A673 (cell line): ENCODE measurements at regions not wholly inside any gene's neighbourhood (a gene's known extent, or its start where the extent isn't known, plus 50 kb on each side); places are given as distances from the start of the nearest gene placed in this dataset.

ENCODE experiments used
- BruUV-seq: library from RNA; stranded (reverse); fragments of 400-500 nt; replicated peaks from 2 replicates; lab custom pipeline; 2021; lab: Mats Ljungman, UMichigan
- CTCF ChIA-PET: fragments of 300-600 bp; sonication (Branson Sonifier 250); formaldehyde crosslinking; loops from one replicate; lab custom pipeline; 2022; ENCODE audit warnings: antibody characterized with exemption; lab: Charles Lee
- POLR2A ChIA-PET: fragments of 300-600 bp; sonication (Branson Sonifier 250); formaldehyde crosslinking; loops from one replicate; lab custom pipeline; 2022; ENCODE audit warnings: antibody characterized with exemption; ENCODE audit not compliant: low non-redundant PET; lab: Charles Lee
- DNase-seq: peaks from one replicate; pipeline ENCODE4 v3.0.0-alpha.2; 2015; ENCODE audit warnings: low spot score
- H3K27ac ChIP-seq: fragments of 200-600 bp; sonication (generic); 2 replicates; pipeline ENCODE4 v1.5.1; 2016; ENCODE audit warnings: mixed run types, low read depth, mild to moderate bottlenecking, mixed read lengths, antibody characterized with exemption, low read length; ENCODE audit not compliant: poor library complexity, severe bottlenecking
- H3K27me3 ChIP-seq: fragments of 200-600 bp; sonication (generic); replicated peaks from 2 replicates; pipeline ENCODE4 v1.6.1; 2017; ENCODE audit warnings: mixed run types, low read depth, mild to moderate bottlenecking, mixed read lengths, antibody characterized with exemption, low read length; ENCODE audit not compliant: insufficient read depth, poor library complexity
- H3K36me3 ChIP-seq: fragments of 200-600 bp; sonication (generic); 2 replicates; pipeline ENCODE4 v1.6.1; 2016; ENCODE audit warnings: mixed run types, mild to moderate bottlenecking, mixed read lengths, antibody characterized with exemption, low read length; ENCODE audit not compliant: insufficient read depth, poor library complexity, severe bottlenecking
- H3K4me1 ChIP-seq: fragments of 200-600 bp; sonication (generic); 2 replicates; pipeline ENCODE4 v1.6.1; 2017; ENCODE audit warnings: mixed run types, mild to moderate bottlenecking, mixed read lengths, antibody characterized with exemption, low read length; ENCODE audit not compliant: insufficient read depth, poor library complexity, severe bottlenecking
- H3K4me3 ChIP-seq: fragments of 200-600 bp; sonication (generic); 2 replicates; pipeline ENCODE4 v1.5.1; 2016; ENCODE audit warnings: low read depth, mixed run types, mild to moderate bottlenecking, mixed read lengths, low read length; ENCODE audit not compliant: poor library complexity, severe bottlenecking
- H3K9me3 ChIP-seq: fragments of 200-600 bp; sonication (generic); 2 replicates; pipeline ENCODE4 v1.6.1; 2016; ENCODE audit warnings: mixed run types, low read depth, mild to moderate bottlenecking, mixed read lengths, antibody characterized with exemption, low read length; ENCODE audit not compliant: poor library complexity, severe bottlenecking
- CTCF ChIP-seq: fragments of 300-800, 200-600 bp; sonication (generic); conservative IDR thresholded peaks from 2 replicates; pipeline ENCODE4 v1.5.1; 2017; ENCODE audit warnings: low read depth, mild to moderate bottlenecking, antibody characterized with exemption, low read length, moderate library complexity, mixed read lengths
- EZH2 ChIP-seq: fragments of 200-600 bp; sonication (generic); IDR thresholded peaks from 2 replicates; pipeline ENCODE4 v1.6.1; 2017; ENCODE audit warnings: borderline replicate concordance, low read depth, mild to moderate bottlenecking, mixed read lengths, antibody characterized with exemption, low read length; ENCODE audit not compliant: poor library complexity, severe bottlenecking
- intact Hi-C: fragments of 100-400 bp; cut with micrococcal nuclease; formaldehyde crosslinking; loops from one replicate; pipeline ENCODE4 v1.10.0; 2022; ENCODE audit not compliant: unreplicated experiment

GRCh38 chr4:41838590-41838989 is 90.1 kb upstream of the PHOX2B start:
- H3K9me3 ChIP-seq, result no peaks in the 10 kb centered on the region
- no TSS peak for BruUV-seq
- H3K4me3 ChIP-seq, result no peak overlapping the region
- DNase-seq, result no peak
- ChIA-PET CTCF (no interaction called here), POLR2A (no interaction called here)
- intact Hi-C loops, result no loop called here
- TF ChIP-seq EZH2, result no peak
- no peak for TF ChIP-seq CTCF
- no peak overlapping the region for H3K27ac ChIP-seq
- no peaks in the 10 kb centered on the region for H3K36me3 ChIP-seq
- no peaks in the 10 kb centered on the region for H3K27me3 ChIP-seq
- H3K4me1 ChIP-seq, result no peaks in the 10 kb centered on the region

GRCh38 chr4:41835321-41835995 is 86.9 kb upstream of the PHOX2B start:
- BruUV-seq, result no TSS peak
- CTCF ChIA-PET, result no interaction called here
- Histone ChIP-seq H3K4me3 (no peak overlapping the region), H3K4me1 (no peaks in the 10 kb centered on the region), H3K9me3 (no peaks in the 10 kb centered on the region), H3K36me3 (no peaks in the 10 kb centered on the region), H3K27me3 (no peaks in the 10 kb centered on the region), H3K27ac (no peak overlapping the region)
- no peak for TF ChIP-seq EZH2
- no peak for TF ChIP-seq CTCF
- DNase-seq, result no peak
- intact Hi-C loops, result no loop called here
- POLR2A ChIA-PET, result no interaction called here

- no TSS peak for BruUV-seq
- ChIA-PET CTCF (interaction anchor here (0.5 kb wide), 1 partner anchor 982 kb away, joined by 4 read pairs; no protein-coding TSS in a partner anchor), POLR2A (interaction anchor here (0.6 kb wide), 1 partner anchor 147 kb away, joined by 9 read pairs; no protein-coding TSS in a partner anchor)
- TF ChIP-seq CTCF (no peak), EZH2 (no peak)
- DNase-seq, result peak; percentile 50
- intact Hi-C loops, result no loop called here
- Histone ChIP-seq H3K27ac (no peak overlapping the region), H3K9me3 (no peaks in the 10 kb centered on the region), H3K27me3 (no peaks in the 10 kb centered on the region), H3K4me3 (no peak overlapping the region), H3K36me3 (no peaks in the 10 kb centered on the region), H3K4me1 (no peaks in the 10 kb centered on the region)
Measured at GRCh38 chr4:41832961-41833360, 84.4 kb upstream of the PHOX2B start.
